Loucy (cell line): ENCODE measurements at regions not wholly inside any gene's neighbourhood (a gene's known extent, or its start where the extent isn't known, plus 50 kb on each side); places are given as distances from the start of the nearest gene placed in this dataset.

Experiments used
- CTCF ChIP-seq: fragments of 200-600 bp; sonication (generic); conservative IDR thresholded peaks from 2 replicates; pipeline ENCODE4 v1.5.1; 2014; ENCODE audit warnings: mild to moderate bottlenecking, antibody characterized with exemption, low read length
- EZH2phosphoT487 ChIP-seq: fragments of 200-600 bp; IDR thresholded peaks from 2 replicates; pipeline ENCODE4 v1.6.1; 2018; ENCODE audit warnings: antibody characterized with exemption, mild to moderate bottlenecking, moderate library complexity, borderline replicate concordance

GRCh38 chr3:148246291-148246923 lies 451.3 kb upstream of the AGTR1 start:
- TF ChIP-seq CTCF = no peak
- no peak for TF ChIP-seq EZH2phosphoT487
